ENCODE measurements at regions not wholly inside any gene's neighbourhood (a gene's known extent, or its start where the extent isn't known, plus 50 kb on each side); places are given as distances from the start of the nearest gene placed in this dataset.
"Not testable (repeated sequence)": the region's sequence is repeated elsewhere in the genome, so short reads cannot be mapped to it uniquely, and the experiment has no call there.

- DNase-seq (ENCODE audit: low read depth in 2 of 2) = no peak
Observed at GRCh38 chr3:27779176-27779575, 57.1 kb upstream of the EOMES start.

GRCh38 chr3:27789420-27789819, 67.3 kb upstream of the EOMES start:
- DNase-seq (ENCODE audit: low read depth in 2 of 2) = no peak

GRCh38 chr3:27791956-27792355, 69.8 kb upstream of the EOMES start:
- no peak for DNase-seq (ENCODE audit: low read depth in 2 of 2)

- no peak for DNase-seq (ENCODE audit: low read depth in 2 of 2)
Observed at GRCh38 chr3:27792869-27793268, 70.7 kb upstream of the EOMES start.

- no peak for DNase-seq (ENCODE audit: low read depth in 2 of 2)
Observed at GRCh38 chr3:27794211-27794610, 72.1 kb upstream of the EOMES start.

GRCh38 chr3:27796365-27796875, 74.3 kb upstream of the EOMES start:
- DNase-seq (ENCODE audit: low read depth in 2 of 2) = no peak

- DNase-seq (ENCODE audit: low read depth in 2 of 2) = no peak
Observed at GRCh38 chr3:27797773-27798172, 75.7 kb upstream of the EOMES start.

- no peak for DNase-seq (ENCODE audit: low read depth in 2 of 2)
Observed at GRCh38 chr3:27800261-27800660, 78.1 kb upstream of the EOMES start.

GRCh38 chr3:27802425-27802824, 80.3 kb upstream of the EOMES start:
- no peak for DNase-seq (ENCODE audit: low read depth in 2 of 2)

GRCh38 chr3:27802849-27803248, 80.7 kb upstream of the EOMES start:
- DNase-seq (ENCODE audit: low read depth in 2 of 2) = no peak

GRCh38 chr3:27805282-27805681, 83.2 kb upstream of the EOMES start:
- DNase-seq (ENCODE audit: low read depth in 2 of 2) = no peak

- no peak for DNase-seq (ENCODE audit: low read depth in 2 of 2)
Observed at GRCh38 chr3:27813255-27813654, 91.1 kb upstream of the EOMES start.

- DNase-seq (ENCODE audit: low read depth in 2 of 2) = not testable (repeated sequence)
Observed at GRCh38 chr3:27821609-27822008, 99.5 kb upstream of the EOMES start.

GRCh38 chr3:27824312-27825200, 102.4 kb upstream of the EOMES start:
- DNase-seq (ENCODE audit: low read depth in 2 of 2) = no peak

- DNase-seq (ENCODE audit: low read depth in 2 of 2) = no peak
Observed at GRCh38 chr3:27826448-27826847, 104.3 kb upstream of the EOMES start.

GRCh38 chr3:27827041-27827440, 104.9 kb upstream of the EOMES start:
- DNase-seq (ENCODE audit: low read depth in 2 of 2) = no peak

GRCh38 chr3:27840807-27841594, 118.9 kb upstream of the EOMES start:
- no peak for DNase-seq (ENCODE audit: low read depth in 2 of 2)

- DNase-seq (ENCODE audit: low read depth in 2 of 2) = no peak
Observed at GRCh38 chr3:27844052-27844675, 122.0 kb upstream of the EOMES start.

GRCh38 chr3:27847697-27848096, 125.6 kb upstream of the EOMES start:
- no peak for DNase-seq (ENCODE audit: low read depth in 2 of 2)

- no peak for DNase-seq (ENCODE audit: low read depth in 2 of 2)
Observed at GRCh38 chr3:27848826-27849225, 126.7 kb upstream of the EOMES start.

GRCh38 chr3:27859821-27860220, 137.7 kb upstream of the EOMES start:
- no peak for DNase-seq (ENCODE audit: low read depth in 2 of 2)
